IMR-90 (cell line): ENCODE measurements at regions not wholly inside any gene's neighbourhood (a gene's known extent, or its start where the extent isn't known, plus 50 kb on each side); places are given as distances from the start of the nearest gene placed in this dataset.
"Not testable (repeated sequence)": the region's sequence is repeated elsewhere in the genome, so short reads cannot be mapped to it uniquely, and the experiment has no call there.

Source experiments
- ATAC-seq: fragments of 200-7000 bp; cut with Tn5 transposase; 2 replicates; pipeline ENCODE4 v1.9.1; 2020; ENCODE audit warnings: low read depth, mild to moderate bottlenecking, moderate library complexity
- BruUV-seq: library from RNA; stranded (reverse); fragments of 400-500 nt; replicated peaks from 2 replicates; lab custom pipeline; 2021; lab: Mats Ljungman, UMichigan
- CTCF ChIA-PET: fragments of 300-600 bp; formaldehyde crosslinking; extraction: SDS; loops from one replicate; lab custom pipeline; 2021; ENCODE audit warnings: antibody characterized with exemption; lab: Yijun Ruan, JAX
- POLR2A ChIA-PET: fragments of 300-600 bp; sonication (Branson Sonifier 250); formaldehyde crosslinking; loops from one replicate; lab custom pipeline; 2022; ENCODE audit warnings: antibody characterized with exemption; ENCODE audit not compliant: unreplicated experiment; lab: Charles Lee
- DNase-seq: peaks from one replicate; pipeline ENCODE4 v3.0.0; 2013
- H2AFZ ChIP-seq: replicated peaks from 2 replicates; pipeline ENCODE3; 2013; ENCODE audit warnings: low read length, mild to moderate bottlenecking; ENCODE audit not compliant: poor library complexity
- H2AK5ac ChIP-seq: 2 replicates; pipeline ENCODE4 v1.6.1; 2013; ENCODE audit warnings: low read depth, low read length, inconsistent platforms
- H2AK9ac ChIP-seq: replicated peaks from 2 replicates; pipeline ENCODE3; 2013; ENCODE audit warnings: mild to moderate bottlenecking, low read depth, low read length, moderate library complexity; ENCODE audit not compliant: poor library complexity
- H2BK120ac ChIP-seq: 2 replicates; pipeline ENCODE4 v1.6.1; 2013; ENCODE audit warnings: low read depth, low read length, inconsistent platforms
- H2BK15ac ChIP-seq: 3 replicates; pipeline ENCODE4 v1.6.1; 2013; ENCODE audit warnings: low read depth, low read length, inconsistent platforms
- H2BK20ac ChIP-seq: 2 replicates; pipeline ENCODE4 v1.6.1; 2013; ENCODE audit warnings: low read depth, mild to moderate bottlenecking, inconsistent platforms, low read length, moderate library complexity
- H2BK5ac ChIP-seq: 2 replicates; pipeline ENCODE4 v1.6.1; 2013; ENCODE audit warnings: mild to moderate bottlenecking, low read depth, low read length, inconsistent platforms; ENCODE audit not compliant: poor library complexity, severe bottlenecking
- H3K14ac ChIP-seq: replicated peaks from 2 replicates; pipeline ENCODE4 v1.6.1; 2013; ENCODE audit warnings: low read depth, low read length, inconsistent platforms
- H3K18ac ChIP-seq: 2 replicates; pipeline ENCODE4 v1.6.1; 2013; ENCODE audit warnings: low read depth, low read length, control low read depth
- H3K23ac ChIP-seq: 2 replicates; pipeline ENCODE4 v1.6.1; 2013; ENCODE audit warnings: low read depth, low read length, inconsistent platforms
- H3K27ac ChIP-seq: 2 replicates; pipeline ENCODE4 v1.5.1; 2013; ENCODE audit warnings: mild to moderate bottlenecking, control low read depth, low read length; ENCODE audit not compliant: insufficient read depth
- H3K27me3 ChIP-seq: 2 replicates; pipeline ENCODE4 v1.6.1; 2013; ENCODE audit warnings: low read length; ENCODE audit not compliant: control insufficient read depth, insufficient read depth
- H3K36me3 ChIP-seq: 2 replicates; pipeline ENCODE4 v1.6.1; 2013; ENCODE audit warnings: low read length, mixed read lengths; ENCODE audit not compliant: control insufficient read depth, insufficient read depth
- H3K4ac ChIP-seq: 2 replicates; pipeline ENCODE4 v1.6.1; 2013; ENCODE audit warnings: low read depth, low read length, inconsistent platforms
- H3K4me1 ChIP-seq: 2 replicates; pipeline ENCODE4 v1.6.1; 2013; ENCODE audit warnings: low read length, mixed read lengths; ENCODE audit not compliant: control insufficient read depth, insufficient read depth
- H3K4me2 ChIP-seq: 2 replicates; pipeline ENCODE4 v1.6.1; 2013; ENCODE audit warnings: low read depth, mild to moderate bottlenecking, control low read depth, low read length, moderate library complexity
- H3K4me3 ChIP-seq: 2 replicates; pipeline ENCODE4 v1.5.1; 2013; ENCODE audit warnings: low read depth, mild to moderate bottlenecking, control low read depth, low read length, moderate library complexity; ENCODE audit not compliant: insufficient read depth
- H3K56ac ChIP-seq: 2 replicates; pipeline ENCODE4 v1.6.1; 2013; ENCODE audit warnings: low read length, inconsistent platforms; ENCODE audit not compliant: insufficient read depth; ENCODE audit errors: extremely low read depth
- H3K79me1 ChIP-seq, 2 experiments: 2 replicates each; pipeline ENCODE4 v1.6.1; 2013; ENCODE audit warnings: low read length in 2 of 2, inconsistent platforms in 1 of 2, low read depth in 1 of 2
- H3K9ac ChIP-seq: 2 replicates; pipeline ENCODE4 v1.6.1; 2013; ENCODE audit warnings: low read depth, low read length, control low read depth
- H3K9me1 ChIP-seq: 2 replicates; pipeline ENCODE4 v1.6.1; 2013; ENCODE audit warnings: low read length, inconsistent platforms; ENCODE audit not compliant: insufficient read depth
- H3K9me3 ChIP-seq: 2 replicates; pipeline ENCODE4 v1.6.1; 2013; ENCODE audit warnings: low read length; ENCODE audit not compliant: control insufficient read depth, insufficient read depth
- H4K20me1 ChIP-seq: 2 replicates; pipeline ENCODE4 v1.6.1; 2013; ENCODE audit warnings: low read length, inconsistent platforms; ENCODE audit not compliant: insufficient read depth
- H4K5ac ChIP-seq: 2 replicates; pipeline ENCODE4 v1.6.1; 2013; ENCODE audit warnings: mild to moderate bottlenecking, low read depth, low read length, control low read depth
- H4K8ac ChIP-seq, 2 experiments: 2 replicates each; pipeline ENCODE4 v1.6.1; 2013; ENCODE audit warnings: low read depth in 2 of 2, low read length in 2 of 2, control low read depth in 1 of 2, inconsistent platforms in 1 of 2
- H4K91ac ChIP-seq: 2 replicates; pipeline ENCODE4 v1.6.1; 2013; ENCODE audit warnings: low read depth, low read length, inconsistent platforms; ENCODE audit not compliant: insufficient read depth
- WGBS, 2 experiments: methylation state at CpG; one replicate each; pipeline versions ENCODE4 v1.1.5 to v1.1.7; 2013; ENCODE audit warnings: missing lambda C conversion rate in 2 of 2; ENCODE audit not compliant: insufficient read length in 1 of 2; ENCODE audit errors: extremely low coverage in 2 of 2; 5-methylcytosine and 5-hydroxymethylcytosine counted together
- dilution Hi-C: fragments of 300-500 bp; cut with HindIII; formaldehyde crosslinking; loops from one replicate; pipeline ENCODE4 v1.14.3; 2018; ENCODE audit warnings: low sequenced_read_pairs; ENCODE audit not compliant: unreplicated experiment
- in situ Hi-C: fragments of 300-500 bp; cut with MboI; formaldehyde crosslinking; loops from 3 replicates; pipeline ENCODE4 v1.14.3; 2019; ENCODE audit warnings: low sequenced_read_pairs, inconsistent platforms, mixed read lengths
- intact Hi-C: fragments of 100-400 bp; cut with micrococcal nuclease; formaldehyde crosslinking; loops from 2 replicates; pipeline ENCODE4 v1.10.0; 2022

- ATAC-seq, H3K4me1 ChIP-seq, H2BK20ac ChIP-seq, H3K9me1 ChIP-seq, H3K18ac ChIP-seq, H3K27me3 ChIP-seq, H2BK5ac ChIP-seq, H4K20me1 ChIP-seq, DNase-seq, H3K4ac ChIP-seq, H4K5ac ChIP-seq, in situ Hi-C loops, H3K14ac ChIP-seq, H3K79me1 ChIP-seq, H4K91ac ChIP-seq, H2AFZ ChIP-seq, CTCF ChIA-PET, H2BK15ac ChIP-seq, H3K4me3 ChIP-seq, H4K8ac ChIP-seq, dilution Hi-C loops, H3K36me3 ChIP-seq, H2AK9ac ChIP-seq, BruUV-seq, H3K27ac ChIP-seq, intact Hi-C loops, H2AK5ac ChIP-seq, POLR2A ChIA-PET, H3K9ac ChIP-seq, H3K23ac ChIP-seq, H3K4me2 ChIP-seq, H3K9me3 ChIP-seq, H2BK120ac ChIP-seq, H3K56ac ChIP-seq: not testable (repeated sequence)
- no CpG with 5 or more reads among the region's 8 CpGs for WGBS, 2 experiments
Measured at GRCh38 chr7:149991652-149992302, 118.0 kb downstream of the ATP6V0E2 start.

GRCh38 chr7:149992366-149992765, 118.6 kb downstream of the ATP6V0E2 start:
- POLR2A ChIA-PET, H2BK120ac ChIP-seq, dilution Hi-C loops: not testable (repeated sequence)

More at GRCh38 chr7:149992366-149992765, 118.6 kb downstream of the ATP6V0E2 start:
- ATAC-seq, H3K4me1 ChIP-seq, H3K27ac ChIP-seq, H3K9me3 ChIP-seq, H4K20me1 ChIP-seq, H4K5ac ChIP-seq, DNase-seq, H3K9me1 ChIP-seq, H2AFZ ChIP-seq, intact Hi-C loops, H3K14ac ChIP-seq, H3K23ac ChIP-seq, H3K9ac ChIP-seq, H3K4ac ChIP-seq, H3K56ac ChIP-seq, H3K4me2 ChIP-seq, BruUV-seq, H3K27me3 ChIP-seq, H3K79me1 ChIP-seq, H3K18ac ChIP-seq, H3K36me3 ChIP-seq, H4K91ac ChIP-seq, CTCF ChIA-PET, H2AK5ac ChIP-seq, H2AK9ac ChIP-seq, H4K8ac ChIP-seq, H2BK5ac ChIP-seq, H3K4me3 ChIP-seq, H2BK15ac ChIP-seq, in situ Hi-C loops, H2BK20ac ChIP-seq: not testable (repeated sequence)
- WGBS, 2 experiments: 80% methylated on average over 2 of the region's 11 CpGs; no CpG with 5 or more reads in 1 of the 2 experiments
